HEK293 (cell line): ENCODE measurements at regions not wholly inside any gene's neighbourhood (a gene's known extent, or its start where the extent isn't known, plus 50 kb on each side); places are given as distances from the start of the nearest gene placed in this dataset.

Experiments used
- BCL11A ChIP-seq: fragments of 450-650 bp; formaldehyde crosslinking; IDR thresholded peaks from 2 replicates; pipeline ENCODE4 v1.5.1; 2016; ENCODE audit warnings: low read depth, missing biosample characterization, missing genetic modification characterization
- HIC1 ChIP-seq: fragments of 450-650 bp; formaldehyde crosslinking; IDR thresholded peaks from 2 replicates; pipeline ENCODE4 v1.5.1; 2016; ENCODE audit warnings: missing biosample characterization, missing genetic modification characterization
- IKZF3 ChIP-seq: fragments of 450-650 bp; IDR thresholded peaks from 2 replicates; pipeline ENCODE4 v1.5.0; 2018; ENCODE audit warnings: missing biosample characterization, mild to moderate bottlenecking, missing genetic modification characterization, moderate library complexity
- KLF9 ChIP-seq: fragments of 450-650 bp; formaldehyde crosslinking; IDR thresholded peaks from 2 replicates; pipeline ENCODE4 v1.5.1; 2016; ENCODE audit warnings: missing biosample characterization, missing genetic modification characterization, low read depth
- MEIS1 ChIP-seq: sonication (generic); formaldehyde crosslinking; IDR thresholded peaks from 2 replicates; pipeline ENCODE4 v1.8.1; 2022; ENCODE audit warnings: missing genetic modification reagents, mild to moderate bottlenecking, borderline replicate concordance
- PRDM1 ChIP-seq: fragments of 450-650 bp; formaldehyde crosslinking; IDR thresholded peaks from 2 replicates; pipeline ENCODE4; 2016; ENCODE audit warnings: missing biosample characterization, missing genetic modification characterization
- ZBTB1 ChIP-seq: fragments of 450-650 bp; formaldehyde crosslinking; IDR thresholded peaks from 2 replicates; pipeline ENCODE4 v1.5.1; 2016; ENCODE audit warnings: missing biosample characterization, missing genetic modification characterization
- ZBTB10 ChIP-seq: fragments of 450-650 bp; formaldehyde crosslinking; IDR thresholded peaks from 2 replicates; pipeline ENCODE4 v1.5.1; 2016; ENCODE audit warnings: missing biosample characterization, missing genetic modification characterization
- ZBTB6 ChIP-seq: fragments of 450-650 bp; formaldehyde crosslinking; IDR thresholded peaks from 2 replicates; pipeline ENCODE4 v1.5.1; 2017; ENCODE audit warnings: missing biosample characterization, missing genetic modification characterization
- ZEB2 ChIP-seq: fragments of 450-650 bp; formaldehyde crosslinking; IDR thresholded peaks from 2 replicates; pipeline ENCODE4 v1.5.1; 2016; ENCODE audit warnings: missing biosample characterization, missing genetic modification characterization
- ZFP3 ChIP-seq: fragments of 450-650 bp; formaldehyde crosslinking; IDR thresholded peaks from 2 replicates; pipeline ENCODE4 v1.5.1; 2016; ENCODE audit warnings: low read depth, missing biosample characterization, missing genetic modification characterization
- ZNF174 ChIP-seq: fragments of 450-650 bp; formaldehyde crosslinking; IDR thresholded peaks from 2 replicates; pipeline ENCODE4 v1.5.0; 2017; ENCODE audit warnings: missing biosample characterization, mild to moderate bottlenecking, missing genetic modification characterization
- ZNF2 ChIP-seq: fragments of 450-650 bp; formaldehyde crosslinking; IDR thresholded peaks from 2 replicates; pipeline ENCODE4 v1.5.1; 2016; ENCODE audit warnings: missing biosample characterization, missing genetic modification characterization
- ZNF221 ChIP-seq: fragments of 450-650 bp; formaldehyde crosslinking; IDR thresholded peaks from 2 replicates; pipeline ENCODE4 v1.5.1; 2017; ENCODE audit warnings: missing biosample characterization, missing genetic modification characterization, borderline replicate concordance
- ZNF274 ChIP-seq, 2 experiments: fragments of 200-500 bp in 1 of 2; fragments of 450-650 bp in 1 of 2; sonication (Bioruptor generic) in 1 of 2; formaldehyde crosslinking in 1 of 2; IDR thresholded peaks; 2 replicates each; pipeline versions ENCODE4 v1.5.1 to v1.6.1; 2014 to 2016; ENCODE audit warnings: borderline replicate concordance in 1 of 2, inconsistent platforms in 1 of 2, low read length in 1 of 2, missing biosample characterization in 1 of 2, missing genetic modification characterization in 1 of 2
- ZNF366 ChIP-seq: fragments of 450-650 bp; formaldehyde crosslinking; conservative IDR thresholded peaks from 2 replicates; pipeline ENCODE4 v1.5.1; 2016; ENCODE audit warnings: missing biosample characterization, missing genetic modification characterization
- ZNF37A ChIP-seq: fragments of 450-650 bp; IDR thresholded peaks from 2 replicates; pipeline ENCODE4 v1.5.1; 2018; ENCODE audit warnings: missing biosample characterization, missing genetic modification characterization
- ZNF398 ChIP-seq: fragments of 450-650 bp; formaldehyde crosslinking; IDR thresholded peaks from 2 replicates; pipeline ENCODE4 v1.5.1; 2017; ENCODE audit warnings: missing biosample characterization, missing genetic modification characterization
- ZNF621 ChIP-seq: fragments of 450-650 bp; formaldehyde crosslinking; IDR thresholded peaks from 2 replicates; pipeline ENCODE4 v1.5.1; 2017; ENCODE audit warnings: missing biosample characterization, missing genetic modification characterization
- ZNF785 ChIP-seq: fragments of 450-650 bp; formaldehyde crosslinking; IDR thresholded peaks from 2 replicates; pipeline ENCODE4 v1.5.1; 2016; ENCODE audit warnings: missing biosample characterization, missing genetic modification characterization
- ZNF837 ChIP-seq: fragments of 450-650 bp; formaldehyde crosslinking; IDR thresholded peaks from 2 replicates; pipeline ENCODE4 v1.5.1; 2016; ENCODE audit warnings: missing biosample characterization, missing genetic modification characterization
- ZSCAN4 ChIP-seq: fragments of 450-650 bp; formaldehyde crosslinking; IDR thresholded peaks from 2 replicates; pipeline ENCODE4 v1.5.1; 2017; ENCODE audit warnings: missing biosample characterization, missing genetic modification characterization
- TF ChIP-seq, protein P1 (sequence below): fragments of 450-650 bp; formaldehyde crosslinking; IDR thresholded peaks from 2 replicates; pipeline ENCODE4 v1.5.0; 2017; ENCODE audit warnings: missing biosample characterization, missing genetic modification characterization, borderline replicate concordance
- TF ChIP-seq, protein P2 (sequence below): fragments of 450-650 bp; formaldehyde crosslinking; IDR thresholded peaks from 2 replicates; pipeline ENCODE4 v1.5.1; 2016; ENCODE audit warnings: missing biosample characterization, missing genetic modification characterization, low read depth
- TF ChIP-seq, protein P3 (sequence below): fragments of 450-650 bp; IDR thresholded peaks from 2 replicates; pipeline ENCODE4 v1.5.1; 2018; ENCODE audit warnings: missing biosample characterization, missing genetic modification characterization

GRCh38 chr9:86600291-86600690 is 246.1 kb upstream of the TUT7 start (continued):
- TF ChIP-seq ZNF837 (no peak), ZEB2 (no peak), ZNF274 (IDR thresholded peaks at IDR 0.05; ENCODE audit: low read length) (no peak), ZNF274 (tag by site-specific recombination; IDR thresholded peaks at IDR 0.05; ENCODE audit: borderline replicate concordance) (no peak), ZFP3 (no peak), MEIS1 (no peak), KLF9 (no peak), ZBTB6 (no peak), ZNF2 (tag by site-specific recombination) (no peak), ZSCAN4 (no peak), ZBTB10 (tag by site-specific recombination) (no peak), ZNF366 (tag by site-specific recombination) (peak; percentile 62; the same call in 1 of the 2 replicates), ZNF785 (no peak), PRDM1 (tag by site-specific recombination) (peak; percentile 85), HIC1 (no peak), ZNF37A (no peak), IKZF3 (tag by site-specific recombination) (peak; percentile 25; the same call in 1 of the 2 replicates), ZNF398 (tag by site-specific recombination) (no peak), ZNF221 (tag by site-specific recombination) (no peak), ZNF174 (tag by site-specific recombination) (no peak), BCL11A (tag by site-specific recombination) (no peak), ZNF621 (tag by site-specific recombination) (no peak), ZBTB1 (tag by site-specific recombination) (no peak)
- TF ChIP-seq, protein P1, sequence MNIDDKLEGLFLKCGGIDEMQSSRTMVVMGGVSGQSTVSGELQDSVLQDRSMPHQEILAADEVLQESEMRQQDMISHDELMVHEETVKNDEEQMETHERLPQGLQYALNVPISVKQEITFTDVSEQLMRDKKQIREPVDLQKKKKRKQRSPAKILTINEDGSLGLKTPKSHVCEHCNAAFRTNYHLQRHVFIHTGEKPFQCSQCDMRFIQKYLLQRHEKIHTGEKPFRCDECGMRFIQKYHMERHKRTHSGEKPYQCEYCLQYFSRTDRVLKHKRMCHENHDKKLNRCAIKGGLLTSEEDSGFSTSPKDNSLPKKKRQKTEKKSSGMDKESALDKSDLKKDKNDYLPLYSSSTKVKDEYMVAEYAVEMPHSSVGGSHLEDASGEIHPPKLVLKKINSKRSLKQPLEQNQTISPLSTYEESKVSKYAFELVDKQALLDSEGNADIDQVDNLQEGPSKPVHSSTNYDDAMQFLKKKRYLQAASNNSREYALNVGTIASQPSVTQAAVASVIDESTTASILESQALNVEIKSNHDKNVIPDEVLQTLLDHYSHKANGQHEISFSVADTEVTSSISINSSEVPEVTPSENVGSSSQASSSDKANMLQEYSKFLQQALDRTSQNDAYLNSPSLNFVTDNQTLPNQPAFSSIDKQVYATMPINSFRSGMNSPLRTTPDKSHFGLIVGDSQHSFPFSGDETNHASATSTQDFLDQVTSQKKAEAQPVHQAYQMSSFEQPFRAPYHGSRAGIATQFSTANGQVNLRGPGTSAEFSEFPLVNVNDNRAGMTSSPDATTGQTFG = no peak
- TF ChIP-seq, protein P2, sequence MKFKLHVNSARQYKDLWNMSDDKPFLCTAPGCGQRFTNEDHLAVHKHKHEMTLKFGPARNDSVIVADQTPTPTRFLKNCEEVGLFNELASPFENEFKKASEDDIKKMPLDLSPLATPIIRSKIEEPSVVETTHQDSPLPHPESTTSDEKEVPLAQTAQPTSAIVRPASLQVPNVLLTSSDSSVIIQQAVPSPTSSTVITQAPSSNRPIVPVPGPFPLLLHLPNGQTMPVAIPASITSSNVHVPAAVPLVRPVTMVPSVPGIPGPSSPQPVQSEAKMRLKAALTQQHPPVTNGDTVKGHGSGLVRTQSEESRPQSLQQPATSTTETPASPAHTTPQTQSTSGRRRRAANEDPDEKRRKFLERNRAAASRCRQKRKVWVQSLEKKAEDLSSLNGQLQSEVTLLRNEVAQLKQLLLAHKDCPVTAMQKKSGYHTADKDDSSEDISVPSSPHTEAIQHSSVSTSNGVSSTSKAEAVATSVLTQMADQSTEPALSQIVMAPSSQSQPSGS (tag by site-specific recombination) = peak; percentile 93
- TF ChIP-seq, protein P3, sequence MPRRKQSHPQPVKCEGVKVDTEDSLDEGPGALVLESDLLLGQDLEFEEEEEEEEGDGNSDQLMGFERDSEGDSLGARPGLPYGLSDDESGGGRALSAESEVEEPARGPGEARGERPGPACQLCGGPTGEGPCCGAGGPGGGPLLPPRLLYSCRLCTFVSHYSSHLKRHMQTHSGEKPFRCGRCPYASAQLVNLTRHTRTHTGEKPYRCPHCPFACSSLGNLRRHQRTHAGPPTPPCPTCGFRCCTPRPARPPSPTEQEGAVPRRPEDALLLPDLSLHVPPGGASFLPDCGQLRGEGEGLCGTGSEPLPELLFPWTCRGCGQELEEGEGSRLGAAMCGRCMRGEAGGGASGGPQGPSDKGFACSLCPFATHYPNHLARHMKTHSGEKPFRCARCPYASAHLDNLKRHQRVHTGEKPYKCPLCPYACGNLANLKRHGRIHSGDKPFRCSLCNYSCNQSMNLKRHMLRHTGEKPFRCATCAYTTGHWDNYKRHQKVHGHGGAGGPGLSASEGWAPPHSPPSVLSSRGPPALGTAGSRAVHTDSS = no peak
